ENCODE measurements at regions not wholly inside any gene's neighbourhood (a gene's known extent, or its start where the extent isn't known, plus 50 kb on each side); places are given as distances from the start of the nearest gene placed in this dataset.

GRCh38 chr2:239735131-239735828 is 289.9 kb downstream of the NDUFA10 start:
- H3K36me3 ChIP-seq (ENCODE audit: control insufficient read depth in 2 of 2, extremely low read depth in 1 of 2, insufficient read depth in 2 of 2, low read length in 2 of 2): no peaks in the 10 kb centered on the region
- no peak overlapping the region for H3K9ac ChIP-seq (ENCODE audit: control insufficient read depth, extremely low read depth, insufficient read depth, low read length)
- no peaks in the 10 kb centered on the region for H3K9me1 ChIP-seq (ENCODE audit: control insufficient read depth, extremely low read depth, insufficient read depth, low read length)
- TF ChIP-seq CTCF (optimal IDR thresholded peaks at IDR 0.05 in 1 of 3, IDR thresholded peaks at IDR 0.05 in 1 of 3, conservative IDR thresholded peaks at IDR 0.05 in 1 of 3; ENCODE audit: extremely low read depth in 1 of 3, insufficient read depth in 2 of 3, low read length in 3 of 3): no peak
- TF ChIP-seq EZH2 (IDR thresholded peaks at IDR 0.05; ENCODE audit: low read length): no peak
- peaks cover 4% of the 10 kb centered on the region for H3K9me3 ChIP-seq (ENCODE audit: control insufficient read depth, low read depth, low read length)
- DNase-seq (ENCODE audit: low read depth, low spot score): no peak
- no peak overlapping the region for H2AFZ ChIP-seq (ENCODE audit: control insufficient read depth, low read length)
- no peaks in the 10 kb centered on the region for H4K20me1 ChIP-seq (ENCODE audit: control insufficient read depth, extremely low read depth, insufficient read depth, low read length)
- no peak overlapping the region for H3K4me3 ChIP-seq (ENCODE audit: control insufficient read depth in 2 of 3, extremely low read depth in 1 of 3, insufficient read depth in 2 of 3, low read depth in 1 of 3, low read length in 3 of 3)
- dilution Hi-C loops (cut with MboI; ENCODE audit: extremely low pct_ligation_motif_present, low sequenced_read_pairs): no loop called here
- H3K4me2 ChIP-seq (ENCODE audit: control insufficient read depth, extremely low read depth, insufficient read depth, low read depth, low read length): no peak overlapping the region
- H3K27me3 ChIP-seq (ENCODE audit: control insufficient read depth, extremely low read depth, insufficient read depth, low read length): peaks cover 4% of the 10 kb centered on the region
- no peak for FAIRE-seq
- H3K79me2 ChIP-seq (ENCODE audit: control insufficient read depth, insufficient read depth, low read length): no peaks in the 10 kb centered on the region
- H3K4me1 ChIP-seq (ENCODE audit: control insufficient read depth, extremely low read depth, insufficient read depth, low read length): no peaks in the 10 kb centered on the region
- H3K27ac ChIP-seq (ENCODE audit: control insufficient read depth, insufficient read depth, low read length): no peak overlapping the region

- Histone ChIP-seq H3K9me1 (ENCODE audit: control insufficient read depth, extremely low read depth, insufficient read depth, low read length) (no peaks in the 10 kb centered on the region), H2AFZ (ENCODE audit: control insufficient read depth, low read length) (no peak overlapping the region), H3K27me3 (ENCODE audit: control insufficient read depth, extremely low read depth, insufficient read depth, low read length) (peaks cover 4% of the 10 kb centered on the region), H3K4me3 (ENCODE audit: control insufficient read depth in 2 of 3, extremely low read depth in 1 of 3, insufficient read depth in 2 of 3, low read depth in 1 of 3, low read length in 3 of 3) (no peak overlapping the region), H3K27ac (ENCODE audit: control insufficient read depth, insufficient read depth, low read length) (no peak overlapping the region), H3K9me3 (ENCODE audit: control insufficient read depth, low read depth, low read length) (peaks cover 4% of the 10 kb centered on the region), H3K79me2 (ENCODE audit: control insufficient read depth, insufficient read depth, low read length) (no peaks in the 10 kb centered on the region), H3K9ac (ENCODE audit: control insufficient read depth, extremely low read depth, insufficient read depth, low read length) (no peak overlapping the region), H3K4me2 (ENCODE audit: control insufficient read depth, extremely low read depth, insufficient read depth, low read depth, low read length) (no peak overlapping the region), H4K20me1 (ENCODE audit: control insufficient read depth, extremely low read depth, insufficient read depth, low read length) (no peaks in the 10 kb centered on the region), H3K36me3 (ENCODE audit: control insufficient read depth in 2 of 2, extremely low read depth in 1 of 2, insufficient read depth in 2 of 2, low read length in 2 of 2) (no peaks in the 10 kb centered on the region), H3K4me1 (ENCODE audit: control insufficient read depth, extremely low read depth, insufficient read depth, low read length) (no peaks in the 10 kb centered on the region)
- TF ChIP-seq EZH2 (IDR thresholded peaks at IDR 0.05; ENCODE audit: low read length) (no peak), CTCF (optimal IDR thresholded peaks at IDR 0.05 in 1 of 3, IDR thresholded peaks at IDR 0.05 in 1 of 3, conservative IDR thresholded peaks at IDR 0.05 in 1 of 3; ENCODE audit: extremely low read depth in 1 of 3, insufficient read depth in 2 of 3, low read length in 3 of 3) (no peak)
- DNase-seq (ENCODE audit: low read depth, low spot score): no peak
- FAIRE-seq: no peak
- dilution Hi-C loops (cut with MboI; ENCODE audit: extremely low pct_ligation_motif_present, low sequenced_read_pairs): no loop called here
Measured at GRCh38 chr2:239734436-239735005, 290.6 kb downstream of the NDUFA10 start.

Measured in keratinocyte (primary cell).